H1 (cell line): ENCODE measurements at regions not wholly inside any gene's neighbourhood (a gene's known extent, or its start where the extent isn't known, plus 50 kb on each side); places are given as distances from the start of the nearest gene placed in this dataset.

ENCODE experiments used
- CTCF ChIA-PET: fragments of 300-600 bp; sonication (Branson Sonifier 250); formaldehyde crosslinking; loops from one replicate; lab custom pipeline; 2021; ENCODE audit not compliant: partially characterized antibody; lab: Charles Lee
- POLR2A ChIA-PET: fragments of 300-600 bp; sonication (Branson Sonifier 250); formaldehyde crosslinking; loops from one replicate; lab custom pipeline; 2021; ENCODE audit warnings: inconsistent platforms; ENCODE audit not compliant: partially characterized antibody; lab: Charles Lee
- DNase-seq, 2 experiments: peaks; one replicate each; pipeline versions ENCODE4 v3.0.0 to v3.0.0-alpha.2; 2010 to 2022; ENCODE audit warnings: low spot score in 2 of 2, low read depth in 1 of 2, mixed read lengths in 1 of 2
- FAIRE-seq: peaks from 2 replicates; lab custom pipeline; 2011; peaks lifted over from hg19 to GRCh38; lab: Jason Lieb, UNC
- H2AFZ ChIP-seq: 2 replicates; pipeline ENCODE4 v1.8.1; 2012; ENCODE audit warnings: low read length, inconsistent platforms
- H2AK5ac ChIP-seq: 2 replicates; pipeline ENCODE4 v1.6.1; 2013; ENCODE audit warnings: low read depth, low read length
- H2BK120ac ChIP-seq: replicated peaks from 2 replicates; pipeline ENCODE3; 2013; ENCODE audit warnings: low read depth, low read length, inconsistent platforms
- H2BK12ac ChIP-seq: 2 replicates; pipeline ENCODE4 v1.6.1; 2013; ENCODE audit warnings: low read depth, low read length
- H2BK15ac ChIP-seq: 2 replicates; pipeline ENCODE4 v1.6.1; 2013; ENCODE audit warnings: low read length
- H2BK20ac ChIP-seq: 2 replicates; pipeline ENCODE4 v1.6.1; 2013; ENCODE audit warnings: low read length
- H2BK5ac ChIP-seq: 2 replicates; pipeline ENCODE4 v1.6.1; 2013; ENCODE audit warnings: low read depth, low read length
- H3K14ac ChIP-seq: 2 replicates; pipeline ENCODE4 v1.6.1; 2013; ENCODE audit warnings: inconsistent platforms; ENCODE audit not compliant: insufficient read length
- H3K18ac ChIP-seq: 2 replicates; pipeline ENCODE4 v1.6.1; 2013; ENCODE audit warnings: low read length; ENCODE audit errors: extremely low read depth
- H3K23ac ChIP-seq: 2 replicates; pipeline ENCODE4 v1.6.1; 2013; ENCODE audit warnings: inconsistent platforms; ENCODE audit not compliant: insufficient read length
- H3K23me2 ChIP-seq: 2 replicates; pipeline ENCODE4 v1.6.1; 2013; ENCODE audit warnings: low read depth, low read length
- H3K27ac ChIP-seq: 2 replicates; pipeline ENCODE4 v1.6.1; 2011; ENCODE audit warnings: low read depth, low read length, inconsistent platforms
- H3K27me3 ChIP-seq, 4 experiments: replicated peaks in 1 of 4; 1 replicate in 1 of 4; 2 replicates in 3 of 4; pipeline versions ENCODE4 v1.6.1 to v1.8.1; 2011 to 2013; ENCODE audit warnings: low read length in 3 of 4, mild to moderate bottlenecking in 3 of 4, inconsistent platforms in 2 of 4, mixed read lengths in 2 of 4, moderate library complexity in 1 of 4; ENCODE audit not compliant: control insufficient read depth in 3 of 4, insufficient read depth in 3 of 4; ENCODE audit errors: extremely low read depth in 1 of 4
- H3K36me3 ChIP-seq, 4 experiments: 2 replicates each; pipeline versions ENCODE4 v1.6.1 to v1.8.1; 2011 to 2013; ENCODE audit warnings: mild to moderate bottlenecking in 4 of 4, low read length in 3 of 4, moderate library complexity in 2 of 4, control low read depth in 1 of 4, inconsistent platforms in 1 of 4; ENCODE audit not compliant: insufficient read depth in 4 of 4, control insufficient read depth in 2 of 4
- H3K4ac ChIP-seq: replicated peaks from 2 replicates; pipeline ENCODE3; 2013; ENCODE audit warnings: low read length, low read depth, mixed read lengths, inconsistent platforms; ENCODE audit not compliant: insufficient read length
- H3K4me1 ChIP-seq, 4 experiments: replicated peaks in 1 of 4; 1 replicate in 1 of 4; 2 replicates in 3 of 4; pipeline versions ENCODE4 v1.6.1 to v1.8.1; 2011 to 2013; ENCODE audit warnings: low read length in 3 of 4, inconsistent platforms in 2 of 4, mixed read lengths in 1 of 4; ENCODE audit not compliant: insufficient read depth in 4 of 4, control insufficient read depth in 3 of 4
- H3K4me2 ChIP-seq, 2 experiments: 2 replicates each; pipeline versions ENCODE4 v1.6.1 to v1.8.1; 2011 to 2013; ENCODE audit warnings: low read depth in 2 of 2, low read length in 2 of 2, control low read depth in 1 of 2, inconsistent platforms in 1 of 2, mild to moderate bottlenecking in 1 of 2; ENCODE audit not compliant: insufficient read depth in 1 of 2
- H3K4me3 ChIP-seq, 4 experiments: fragments of 200-600, 300-600 bp in 1 of 4; sonication (generic), shearing (Covaris generic), sonication (Bioruptor Twin) in 1 of 4; 2 replicates each; pipeline versions ENCODE4 v1.5.1 to v1.8.1; 2011 to 2016; ENCODE audit warnings: low read length in 4 of 4, low read depth in 3 of 4, control low read depth in 2 of 4, inconsistent platforms in 2 of 4, mild to moderate bottlenecking in 2 of 4, mixed read lengths in 1 of 4, moderate library complexity in 1 of 4; ENCODE audit not compliant: insufficient read depth in 2 of 4; ENCODE audit errors: extremely low read depth in 1 of 4
- H3K56ac ChIP-seq: replicated peaks from 2 replicates; pipeline ENCODE3; 2013; ENCODE audit warnings: low read depth, mild to moderate bottlenecking, mixed read lengths, low read length, inconsistent platforms; ENCODE audit not compliant: insufficient read length
- H3K79me1 ChIP-seq: 2 replicates; pipeline ENCODE4 v1.6.1; 2013; ENCODE audit warnings: low read depth, low read length, control low read depth
- H3K79me2 ChIP-seq, 2 experiments: 2 replicates each; pipeline versions ENCODE4 v1.6.1 to v1.8.1; 2012 to 2013; ENCODE audit warnings: low read length in 2 of 2, mild to moderate bottlenecking in 2 of 2, inconsistent platforms in 1 of 2; ENCODE audit not compliant: insufficient read depth in 2 of 2, control insufficient read depth in 1 of 2
- H3K9ac ChIP-seq, 4 experiments: replicated peaks in 1 of 4; 1 replicate in 1 of 4; 2 replicates in 3 of 4; pipeline versions ENCODE4 v1.6.1 to v1.8.1; 2011 to 2013; ENCODE audit warnings: low read depth in 3 of 4, low read length in 3 of 4, control low read depth in 2 of 4, mild to moderate bottlenecking in 2 of 4, moderate library complexity in 2 of 4, inconsistent platforms in 1 of 4; ENCODE audit errors: extremely low read depth in 1 of 4
- H3K9me3 ChIP-seq, 2 experiments: 2 replicates each; pipeline versions ENCODE4 v1.6.1 to v1.8.1; 2012 to 2013; ENCODE audit warnings: mild to moderate bottlenecking in 2 of 2, moderate library complexity in 2 of 2, control low read depth in 1 of 2, inconsistent platforms in 1 of 2, low read depth in 1 of 2, low read length in 1 of 2, mixed read lengths in 1 of 2; ENCODE audit not compliant: insufficient read depth in 2 of 2
- H4K20me1 ChIP-seq, 2 experiments: replicated peaks in 1 of 2; 2 replicates each; pipeline versions ENCODE3 to v1.8.1; 2011 to 2013; ENCODE audit warnings: inconsistent platforms in 2 of 2, low read length in 2 of 2, mild to moderate bottlenecking in 1 of 2; ENCODE audit not compliant: insufficient read depth in 2 of 2, control insufficient read depth in 1 of 2
- H4K5ac ChIP-seq: 2 replicates; pipeline ENCODE4 v1.6.1; 2013; ENCODE audit warnings: low read length, low read depth, mixed read lengths, inconsistent platforms; ENCODE audit not compliant: insufficient read length
- H4K8ac ChIP-seq: 2 replicates; pipeline ENCODE4 v1.8.0; 2013; ENCODE audit warnings: mild to moderate bottlenecking, moderate library complexity, low read length, inconsistent platforms; ENCODE audit not compliant: insufficient read depth; ENCODE audit errors: extremely low read depth
- H4K91ac ChIP-seq: replicated peaks from 2 replicates; pipeline ENCODE3; 2013; ENCODE audit warnings: low read length, mixed read lengths, inconsistent platforms; ENCODE audit not compliant: insufficient read length
- ASH2L ChIP-seq: fragments of 200-600, 300-600 bp; sonication (generic); IDR thresholded peaks from one replicate; pipeline ENCODE4 v1.7.1; 2017; ENCODE audit warnings: low read length
- CEBPB ChIP-seq: IDR thresholded peaks from 2 replicates; pipeline ENCODE4 v1.6.1; 2012; ENCODE audit warnings: low read depth, low read length
- CHD2 ChIP-seq: IDR thresholded peaks from 2 replicates; pipeline ENCODE4 v1.6.1; 2012; ENCODE audit warnings: low read length, improper control_type of control experiment
- GABPA ChIP-seq: IDR thresholded peaks from 2 replicates; pipeline ENCODE4 v1.6.1; 2011; ENCODE audit warnings: mild to moderate bottlenecking, low read length, moderate library complexity, borderline replicate concordance; ENCODE audit not compliant: insufficient read depth
- KDM4A ChIP-seq: IDR thresholded peaks from one replicate; pipeline ENCODE4 v1.7.1; 2012; ENCODE audit warnings: low read depth, mild to moderate bottlenecking, moderate library complexity, low read length, inconsistent platforms; ENCODE audit not compliant: severe bottlenecking
- POLR2A ChIP-seq, 2 experiments: IDR thresholded peaks; 1 replicate in 1 of 2; 2 replicates in 1 of 2; pipeline ENCODE4 v1.6.1; 2011; ENCODE audit warnings: low read depth in 2 of 2, low read length in 2 of 2, mild to moderate bottlenecking in 2 of 2; ENCODE audit errors: control extremely low read depth in 1 of 2
- RFX5 ChIP-seq: IDR thresholded peaks from 2 replicates; pipeline ENCODE4 v1.6.1; 2011; ENCODE audit warnings: low read depth, low read length, improper control_type of control experiment, borderline replicate concordance
- SAP30 ChIP-seq: fragments of 300-600 bp; sonication (generic); IDR thresholded peaks from 2 replicates; pipeline ENCODE4 v1.7.1; 2012; ENCODE audit warnings: low read length, moderate library complexity, mild to moderate bottlenecking, inconsistent platforms; ENCODE audit not compliant: insufficient read depth, insufficient replicate concordance
- SIN3A ChIP-seq, 2 experiments: IDR thresholded peaks in 1 of 2; conservative IDR thresholded peaks in 1 of 2; 2 replicates each; pipeline ENCODE4 v1.6.1; 2011 to 2012; ENCODE audit warnings: low read length in 2 of 2, improper control_type of control experiment in 1 of 2, low read depth in 1 of 2, mild to moderate bottlenecking in 1 of 2
- SIX5 ChIP-seq: IDR thresholded peaks from 2 replicates; pipeline ENCODE4 v1.6.1; 2011; ENCODE audit warnings: mild to moderate bottlenecking, low read depth, low read length
- SP2 ChIP-seq: IDR thresholded peaks from 2 replicates; pipeline ENCODE4 v1.6.1; 2012; ENCODE audit warnings: mild to moderate bottlenecking, low read length, inconsistent platforms
- TCF12 ChIP-seq: IDR thresholded peaks from 2 replicates; pipeline ENCODE4 v1.6.1; 2011; ENCODE audit warnings: low read depth, mild to moderate bottlenecking, low read length
- USF2 ChIP-seq: IDR thresholded peaks from 2 replicates; pipeline ENCODE4 v1.6.1; 2011; ENCODE audit warnings: low read length, improper control_type of control experiment
- ZNF274 ChIP-seq: IDR thresholded peaks from 2 replicates; pipeline ENCODE4 v1.7.0; 2012; ENCODE audit warnings: low read length, borderline replicate concordance; ENCODE audit errors: extremely low read depth
- TF ChIP-seq, protein P1 (sequence below): IDR thresholded peaks from 2 replicates; pipeline ENCODE4 v1.6.1; 2012; ENCODE audit warnings: inconsistent platforms

DNA sequence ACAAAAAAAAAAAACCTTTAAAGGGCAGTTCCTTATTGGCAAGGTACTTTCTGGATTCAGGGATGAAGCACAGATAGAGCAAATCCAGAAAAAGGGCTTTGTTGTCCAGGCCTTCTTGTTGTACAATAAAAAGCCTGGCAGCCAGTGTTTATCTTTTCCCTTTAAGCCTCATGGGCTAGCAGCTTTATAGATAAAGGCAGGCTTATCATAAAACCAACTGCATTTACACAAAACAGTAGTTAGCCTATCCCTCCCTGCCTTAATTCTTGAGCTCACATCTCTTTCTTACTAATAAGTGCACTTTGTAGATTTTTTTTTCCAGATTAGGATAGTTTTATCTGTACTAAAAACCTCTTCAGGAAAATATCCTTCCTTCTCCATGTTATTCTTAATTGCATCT, 662.8 kb upstream of the CCDC54 start:
- Histone ChIP-seq H3K79me2 (no peaks in the 10 kb centered on the region), H4K5ac (no peak overlapping the region), H3K23me2 (no peaks in the 10 kb centered on the region), H2AFZ (no peak overlapping the region), H3K4ac (no peak overlapping the region), H2BK12ac (no peak overlapping the region), H4K8ac (no peak overlapping the region), H3K27ac (no peak overlapping the region), H4K20me1 (no peaks in the 10 kb centered on the region), H3K4me3 (no peak overlapping the region), H3K4me1 (no peaks in the 10 kb centered on the region), H2BK120ac (no peak overlapping the region), H2BK15ac (no peak overlapping the region), H3K36me3 (no peaks in the 10 kb centered on the region), H3K4me2 (no peak overlapping the region), H3K18ac (no peak overlapping the region), H2AK5ac (no peak overlapping the region), H3K79me1 (no peaks in the 10 kb centered on the region), H3K9ac (no peak overlapping the region), H3K56ac (no peak overlapping the region), H3K9me3 (no peaks in the 10 kb centered on the region), H2BK20ac (no peak overlapping the region), H3K14ac (no peak overlapping the region), H3K23ac (no peak overlapping the region), H3K27me3 (no peaks in the 10 kb centered on the region), H4K91ac (no peak overlapping the region), H2BK5ac (no peak overlapping the region)
- FAIRE-seq (no peak), DNase-seq (no peak)
- ChIA-PET CTCF (interaction anchor here (0.5 kb wide), 1 partner anchor 384 kb away, joined by 5 read pairs; no protein-coding TSS in a partner anchor), POLR2A (no interaction called here)
- TF ChIP-seq TCF12: no peak
- TF ChIP-seq SIN3A (conservative IDR thresholded peaks at IDR 0.05 in 1 of 2, IDR thresholded peaks at IDR 0.05 in 1 of 2; ENCODE audit: low read depth in 1 of 2, low read length in 2 of 2): no peak
- no peak for TF ChIP-seq SAP30
- TF ChIP-seq ASH2L: no peak
- TF ChIP-seq CHD2: no peak
- no peak for TF ChIP-seq GABPA
- TF ChIP-seq, protein P1, sequence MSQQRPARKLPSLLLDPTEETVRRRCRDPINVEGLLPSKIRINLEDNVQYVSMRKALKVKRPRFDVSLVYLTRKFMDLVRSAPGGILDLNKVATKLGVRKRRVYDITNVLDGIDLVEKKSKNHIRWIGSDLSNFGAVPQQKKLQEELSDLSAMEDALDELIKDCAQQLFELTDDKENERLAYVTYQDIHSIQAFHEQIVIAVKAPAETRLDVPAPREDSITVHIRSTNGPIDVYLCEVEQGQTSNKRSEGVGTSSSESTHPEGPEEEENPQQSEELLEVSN: no peak
- no peak for TF ChIP-seq SIX5
- TF ChIP-seq ZNF274: no peak
- no peak for TF ChIP-seq SP2
- TF ChIP-seq KDM4A: no peak
- no peak for TF ChIP-seq RFX5
- no peak for TF ChIP-seq POLR2A (IDR thresholded peaks at IDR 0.05; ENCODE audit: control extremely low read depth in 1 of 2, low read depth in 2 of 2, low read length in 2 of 2)
- TF ChIP-seq CEBPB: no peak
- TF ChIP-seq USF2: no peak
